ENCODE measurements at regions not wholly inside any gene's neighbourhood (a gene's known extent, or its start where the extent isn't known, plus 50 kb on each side); places are given as distances from the start of the nearest gene placed in this dataset.

DNA sequence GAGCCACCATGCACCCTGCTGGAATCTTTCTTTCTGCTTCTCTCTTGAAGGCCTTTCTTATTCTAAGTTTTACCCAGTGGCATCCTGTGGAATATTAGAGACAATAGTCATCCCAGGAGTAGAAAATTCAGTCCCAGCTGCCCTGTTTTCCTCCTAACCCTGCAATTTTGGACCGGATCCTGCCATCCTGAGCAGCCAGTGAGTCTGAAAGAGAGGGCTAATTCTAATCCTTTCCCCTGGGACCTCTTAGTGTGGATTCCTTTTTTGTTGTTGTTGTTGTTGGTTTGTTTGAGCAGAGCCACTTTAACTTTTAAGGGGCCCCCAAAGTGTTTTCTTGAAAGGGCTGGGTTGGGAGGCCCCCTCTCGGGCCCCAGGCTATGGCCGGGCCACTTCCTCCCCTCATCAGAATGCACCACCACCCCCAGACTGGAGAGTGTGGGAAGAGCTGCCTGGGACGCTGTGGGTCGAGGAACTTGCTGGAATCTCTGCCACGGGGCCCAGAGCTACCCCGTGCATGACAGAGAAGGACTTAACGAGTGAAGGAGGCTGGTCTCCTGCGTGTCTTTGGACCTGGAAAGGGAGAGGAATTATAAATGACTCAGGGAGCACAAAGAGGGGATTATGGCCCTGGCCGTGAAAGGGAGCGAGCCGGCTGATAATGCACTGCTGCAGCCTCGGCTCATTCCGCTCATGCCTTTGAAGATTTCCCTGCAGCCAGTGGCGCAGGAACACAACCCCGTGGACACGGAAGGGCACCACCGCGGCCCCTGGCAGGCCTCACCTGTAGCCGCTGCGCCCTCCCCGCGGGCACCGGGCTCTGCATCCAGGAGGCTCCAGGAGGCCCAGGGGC lies 81.0 kb upstream of the AKT3 start:
- TF ChIP-seq, protein P1, sequence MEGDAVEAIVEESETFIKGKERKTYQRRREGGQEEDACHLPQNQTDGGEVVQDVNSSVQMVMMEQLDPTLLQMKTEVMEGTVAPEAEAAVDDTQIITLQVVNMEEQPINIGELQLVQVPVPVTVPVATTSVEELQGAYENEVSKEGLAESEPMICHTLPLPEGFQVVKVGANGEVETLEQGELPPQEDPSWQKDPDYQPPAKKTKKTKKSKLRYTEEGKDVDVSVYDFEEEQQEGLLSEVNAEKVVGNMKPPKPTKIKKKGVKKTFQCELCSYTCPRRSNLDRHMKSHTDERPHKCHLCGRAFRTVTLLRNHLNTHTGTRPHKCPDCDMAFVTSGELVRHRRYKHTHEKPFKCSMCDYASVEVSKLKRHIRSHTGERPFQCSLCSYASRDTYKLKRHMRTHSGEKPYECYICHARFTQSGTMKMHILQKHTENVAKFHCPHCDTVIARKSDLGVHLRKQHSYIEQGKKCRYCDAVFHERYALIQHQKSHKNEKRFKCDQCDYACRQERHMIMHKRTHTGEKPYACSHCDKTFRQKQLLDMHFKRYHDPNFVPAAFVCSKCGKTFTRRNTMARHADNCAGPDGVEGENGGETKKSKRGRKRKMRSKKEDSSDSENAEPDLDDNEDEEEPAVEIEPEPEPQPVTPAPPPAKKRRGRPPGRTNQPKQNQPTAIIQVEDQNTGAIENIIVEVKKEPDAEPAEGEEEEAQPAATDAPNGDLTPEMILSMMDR (IDR thresholded peaks at IDR 0.05; ENCODE audit: low read depth, low read length) = no peak
- TF ChIP-seq MYC (IDR thresholded peaks at IDR 0.05; ENCODE audit: low read depth, low read length) = no peak

Data from NB4 (cell line).